GM18508 (cell line): ENCODE measurements at regions not wholly inside any gene's neighbourhood (a gene's known extent, or its start where the extent isn't known, plus 50 kb on each side); places are given as distances from the start of the nearest gene placed in this dataset.
"Not testable (repeated sequence)": the region's sequence is repeated elsewhere in the genome, so short reads cannot be mapped to it uniquely, and the experiment has no call there.

Experiments
- ATAC-seq: cut with Tn5 transposase; IDR thresholded peaks from one replicate; pipeline ENCODE4 v1.9.1; 2021; ENCODE audit warnings: moderate number of reproducible peaks; ENCODE audit not compliant: insufficient read depth, unreplicated experiment

- not testable (repeated sequence) for ATAC-seq
Measured at GRCh38 chr4:150015910-150016309, 62.3 kb upstream of the DCLK2 start.

GRCh38 chr4:150016621-150017020 lies 61.6 kb upstream of the DCLK2 start:
- not testable (repeated sequence) for ATAC-seq

GRCh38 chr4:150018257-150018656 lies 60.0 kb upstream of the DCLK2 start:
- no peak for ATAC-seq

GRCh38 chr4:150021483-150021882 lies 56.8 kb upstream of the DCLK2 start:
- no peak for ATAC-seq

- no peak for ATAC-seq
Measured at GRCh38 chr4:150023489-150023888, 54.8 kb upstream of the DCLK2 start.

GRCh38 chr4:150026987-150027386 lies 51.3 kb upstream of the DCLK2 start:
- not testable (repeated sequence) for ATAC-seq
